ENCODE measurements at regions not wholly inside any gene's neighbourhood (a gene's known extent, or its start where the extent isn't known, plus 50 kb on each side); places are given as distances from the start of the nearest gene placed in this dataset.
"Not testable (repeated sequence)": the region's sequence is repeated elsewhere in the genome, so short reads cannot be mapped to it uniquely, and the experiment has no call there.

GRCh38 chr4:94036964-94037363 lies 170.7 kb upstream of the SMARCAD1 start:
- Mint-ChIP-seq H3K27me3 (peaks cover 0 to 5% (median 1%) of the 10 kb centered on the region in 5 donors), H3K36me3 (no peaks in the 10 kb centered on the region), H3K9me3 (peaks cover 0 to 4% (median 0%) of the 10 kb centered on the region in 9 donors), H3K4me1 (no peaks in the 10 kb centered on the region), H3K4me3 (no peak overlapping the region), H3K27ac (no peak overlapping the region)
- ATAC-seq: no peak
- DNase-seq: no peak
- POLR2A ChIA-PET: no interaction called here

- H3K4me1 Mint-ChIP-seq: no peaks in the 10 kb centered on the region
- H3K9me3 Mint-ChIP-seq: peaks cover 0 to 5% (median 0%) of the 10 kb centered on the region in 9 donors
- no peak for ATAC-seq
Measured at GRCh38 chr4:94038195-94038594, 169.5 kb upstream of the SMARCAD1 start.

GRCh38 chr4:94039226-94039625 lies 168.4 kb upstream of the SMARCAD1 start:
- H3K36me3 Mint-ChIP-seq: peaks cover 0 to 5% (median 0%) of the 10 kb centered on the region in 3 donors

More at GRCh38 chr4:94038195-94038594, 169.5 kb upstream of the SMARCAD1 start:
- POLR2A ChIA-PET: no interaction called here
- Mint-ChIP-seq H3K27me3 (peaks cover 0 to 5% (median 1%) of the 10 kb centered on the region in 5 donors), H3K36me3 (no peaks in the 10 kb centered on the region), H3K27ac (no peak overlapping the region), H3K4me3 (no peak overlapping the region)
- DNase-seq: no peak

GRCh38 chr4:94044471-94044870 lies 163.2 kb upstream of the SMARCAD1 start:
- H3K27me3 Mint-ChIP-seq, POLR2A ChIA-PET, H3K27ac Mint-ChIP-seq, H3K4me3 Mint-ChIP-seq, H3K36me3 Mint-ChIP-seq, DNase-seq, H3K4me1 Mint-ChIP-seq, ATAC-seq: not testable (repeated sequence)
- peaks cover 0 to 35% (median 9%) of the 10 kb centered on the region in 9 donors for H3K9me3 Mint-ChIP-seq

More at GRCh38 chr4:94039226-94039625, 168.4 kb upstream of the SMARCAD1 start:
- Mint-ChIP-seq H3K27me3 (peaks cover 0 to 5% (median 1%) of the 10 kb centered on the region in 5 donors), H3K27ac (no peak overlapping the region), H3K9me3 (peaks cover 0 to 11% (median 3%) of the 10 kb centered on the region in 9 donors), H3K4me3 (no peak overlapping the region), H3K4me1 (no peaks in the 10 kb centered on the region)
- DNase-seq (no peak), ATAC-seq (no peak)
- POLR2A ChIA-PET: no interaction called here

GRCh38 chr4:94063084-94063483 lies 144.6 kb upstream of the SMARCAD1 start:
- no peak for DNase-seq
- no peak overlapping the region for H3K4me3 Mint-ChIP-seq
- no peak for ATAC-seq
- POLR2A ChIA-PET: interaction anchor here (0.6 kb wide), 1 partner anchor 101 kb away, joined by 3 read pairs; no protein-coding TSS in a partner anchor
- H3K27me3 Mint-ChIP-seq: peaks cover 0 to 2% (median 0%) of the 10 kb centered on the region in 5 donors
- no peaks in the 10 kb centered on the region for H3K36me3 Mint-ChIP-seq
- peaks cover 0 to 2% (median 0%) of the 10 kb centered on the region in 4 donors for H3K4me1 Mint-ChIP-seq
- H3K9me3 Mint-ChIP-seq: peaks cover 0 to 14% (median 0%) of the 10 kb centered on the region in 9 donors
- no peak overlapping the region for H3K27ac Mint-ChIP-seq

GRCh38 chr4:94068753-94069719 lies 138.6 kb upstream of the SMARCAD1 start:
- POLR2A ChIA-PET: no interaction called here
- no peaks in the 10 kb centered on the region for H3K36me3 Mint-ChIP-seq
- DNase-seq (no peak), ATAC-seq (no peak)
- peaks cover 0 to 14% (median 0%) of the 10 kb centered on the region in 9 donors for H3K9me3 Mint-ChIP-seq
- H3K27me3 Mint-ChIP-seq: no peaks in the 10 kb centered on the region
- H3K27ac Mint-ChIP-seq: no peak overlapping the region
- H3K4me1 Mint-ChIP-seq: no peaks in the 10 kb centered on the region
- H3K4me3 Mint-ChIP-seq: no peak overlapping the region

- Mint-ChIP-seq H3K4me3 (no peak overlapping the region), H3K36me3 (no peaks in the 10 kb centered on the region), H3K9me3 (peaks cover 0 to 11% (median 0%) of the 10 kb centered on the region in 9 donors), H3K27me3 (peaks cover 0 to 9% (median 0%) of the 10 kb centered on the region in 5 donors), H3K27ac (no peak overlapping the region), H3K4me1 (no peaks in the 10 kb centered on the region)
- POLR2A ChIA-PET: no interaction called here
- ATAC-seq: no peak
- DNase-seq: no peak
Measured at GRCh38 chr4:94076498-94076897, 131.2 kb upstream of the SMARCAD1 start.

GRCh38 chr4:94084155-94084554 lies 123.5 kb upstream of the SMARCAD1 start:
- no peak overlapping the region for H3K27ac Mint-ChIP-seq

GRCh38 chr4:94099141-94099540 lies 108.5 kb upstream of the SMARCAD1 start:
- POLR2A ChIA-PET, DNase-seq, H3K4me1 Mint-ChIP-seq, H3K36me3 Mint-ChIP-seq, H3K4me3 Mint-ChIP-seq, H3K27ac Mint-ChIP-seq, ATAC-seq: not testable (repeated sequence)
- Mint-ChIP-seq H3K9me3 (peaks cover under 1 to 22% (median 15%) of the 10 kb centered on the region in 9 donors), H3K27me3 (peaks cover 2 to 15% (median 4%) of the 10 kb centered on the region in 5 donors)

More at GRCh38 chr4:94084155-94084554, 123.5 kb upstream of the SMARCAD1 start:
- ATAC-seq (no peak), DNase-seq (no peak)
- POLR2A ChIA-PET: no interaction called here
- Mint-ChIP-seq H3K9me3 (peaks cover 0 to 33% (median 10%) of the 10 kb centered on the region in 9 donors), H3K4me3 (no peak overlapping the region), H3K27me3 (peaks cover 0 to 27% (median 0%) of the 10 kb centered on the region in 5 donors), H3K36me3 (no peaks in the 10 kb centered on the region), H3K4me1 (no peaks in the 10 kb centered on the region)

- ATAC-seq: no peak
- H3K9me3 Mint-ChIP-seq: peaks cover 0 to 7% (median 0%) of the 10 kb centered on the region in 9 donors
- POLR2A ChIA-PET: no interaction called here
- DNase-seq: no peak
- no peaks in the 10 kb centered on the region for H3K4me1 Mint-ChIP-seq
- no peaks in the 10 kb centered on the region for H3K36me3 Mint-ChIP-seq
- H3K27me3 Mint-ChIP-seq: peaks cover 0 to 8% (median 2%) of the 10 kb centered on the region in 5 donors
- no peak overlapping the region for H3K27ac Mint-ChIP-seq
- no peak overlapping the region for H3K4me3 Mint-ChIP-seq
Measured at GRCh38 chr4:94112644-94113043, 95.0 kb upstream of the SMARCAD1 start.

- Mint-ChIP-seq H3K27ac (no peak overlapping the region), H3K4me1 (no peaks in the 10 kb centered on the region), H3K27me3 (peaks cover 0 to 3% (median 0%) of the 10 kb centered on the region in 5 donors), H3K36me3 (no peaks in the 10 kb centered on the region), H3K9me3 (no peaks in the 10 kb centered on the region), H3K4me3 (no peak overlapping the region)
- POLR2A ChIA-PET: no interaction called here
- DNase-seq (no peak), ATAC-seq (no peak)
Measured at GRCh38 chr4:94115687-94116086, 92.0 kb upstream of the SMARCAD1 start.

- no peaks in the 10 kb centered on the region for H3K9me3 Mint-ChIP-seq
- H3K27me3 Mint-ChIP-seq: peaks cover 0 to 3% (median 0%) of the 10 kb centered on the region in 5 donors
- H3K36me3 Mint-ChIP-seq: no peaks in the 10 kb centered on the region
- ATAC-seq (no peak), DNase-seq (no peak)
- POLR2A ChIA-PET: no interaction called here
- H3K4me3 Mint-ChIP-seq: no peak overlapping the region
- H3K27ac Mint-ChIP-seq: no peak overlapping the region
- no peaks in the 10 kb centered on the region for H3K4me1 Mint-ChIP-seq
Measured at GRCh38 chr4:94116842-94117241, 90.8 kb upstream of the SMARCAD1 start.

GRCh38 chr4:94126669-94127068 lies 81.0 kb upstream of the SMARCAD1 start:
- Mint-ChIP-seq H3K27ac (no peak overlapping the region), H3K9me3 (no peaks in the 10 kb centered on the region), H3K36me3 (no peaks in the 10 kb centered on the region), H3K27me3 (peaks cover 0 to 8% (median 2%) of the 10 kb centered on the region in 5 donors), H3K4me3 (no peak overlapping the region), H3K4me1 (no peaks in the 10 kb centered on the region)
- POLR2A ChIA-PET: no interaction called here
- ATAC-seq (no peak), DNase-seq (no peak)
